HG03060 (cell line): ENCODE measurements at regions not wholly inside any gene's neighbourhood (a gene's known extent, or its start where the extent isn't known, plus 50 kb on each side); places are given as distances from the start of the nearest gene placed in this dataset.

Source experiments
- ATAC-seq: cut with Tn5 transposase; IDR thresholded peaks from one replicate; pipeline ENCODE4 v1.9.1; 2021; ENCODE audit warnings: low read depth, moderate number of reproducible peaks; ENCODE audit not compliant: unreplicated experiment

- ATAC-seq: no peak
These were observed 285.4 kb upstream of the MKI67 start for GRCh38 chr10:128411643-128412042.

GRCh38 chr10:128414568-128414967, 288.3 kb upstream of the MKI67 start:
- no peak for ATAC-seq

GRCh38 chr10:128416231-128416630, 290.0 kb upstream of the MKI67 start:
- ATAC-seq: no peak

- no peak for ATAC-seq
These were observed 291.6 kb upstream of the MKI67 start for GRCh38 chr10:128417826-128418225.

GRCh38 chr10:128418819-128419218, 292.6 kb upstream of the MKI67 start:
- ATAC-seq: no peak

GRCh38 chr10:128419466-128420019, 293.3 kb upstream of the MKI67 start:
- no peak for ATAC-seq

GRCh38 chr10:128420623-128421022, 294.4 kb upstream of the MKI67 start:
- ATAC-seq: no peak

GRCh38 chr10:128421371-128422160, 295.3 kb upstream of the MKI67 start:
- ATAC-seq: no peak

- no peak for ATAC-seq
These were observed 296.0 kb upstream of the MKI67 start for GRCh38 chr10:128422190-128422589.

GRCh38 chr10:128422999-128423398, 296.8 kb upstream of the MKI67 start:
- no peak for ATAC-seq

- no peak for ATAC-seq
These were observed 303.1 kb upstream of the MKI67 start for GRCh38 chr10:128429321-128429720.

GRCh38 chr10:128429835-128430513, 303.8 kb upstream of the MKI67 start:
- no peak for ATAC-seq

- ATAC-seq: no peak
These were observed 304.9 kb upstream of the MKI67 start for GRCh38 chr10:128431083-128431482.

GRCh38 chr10:128431506-128431905, 305.3 kb upstream of the MKI67 start:
- no peak for ATAC-seq

GRCh38 chr10:128432011-128432410, 305.8 kb upstream of the MKI67 start:
- ATAC-seq: no peak

- ATAC-seq: no peak
These were observed 306.2 kb upstream of the MKI67 start for GRCh38 chr10:128432423-128432822.

GRCh38 chr10:128435811-128436210, 309.6 kb upstream of the MKI67 start:
- ATAC-seq: no peak

- no peak for ATAC-seq
These were observed 311.6 kb upstream of the MKI67 start for GRCh38 chr10:128437786-128438345.

GRCh38 chr10:128438417-128439063, 312.3 kb upstream of the MKI67 start:
- ATAC-seq: no peak

- ATAC-seq: no peak
These were observed 314.4 kb upstream of the MKI67 start for GRCh38 chr10:128440513-128441160.
